ENCODE measurements at regions not wholly inside any gene's neighbourhood (a gene's known extent, or its start where the extent isn't known, plus 50 kb on each side); places are given as distances from the start of the nearest gene placed in this dataset.
"Not testable (repeated sequence)": the region's sequence is repeated elsewhere in the genome, so short reads cannot be mapped to it uniquely, and the experiment has no call there.

GRCh38 chr7:66456431-66456830, 172.2 kb upstream of the KCTD7 start:
- ATAC-seq (ENCODE audit: low read depth); H2AK9ac ChIP-seq (replicated peaks; ENCODE audit: low read depth, low read length, poor library complexity); H3K36me3 ChIP-seq (ENCODE audit: control insufficient read depth, insufficient read depth, low read length); H3K9me1 ChIP-seq (ENCODE audit: insufficient read depth, low read length); H2BK15ac ChIP-seq (ENCODE audit: low read depth, low read length); dilution Hi-C loops (cut with HindIII; ENCODE audit: low sequenced_read_pairs, unreplicated experiment); H3K4ac ChIP-seq (ENCODE audit: low read depth, low read length); H2BK20ac ChIP-seq (ENCODE audit: low read depth, low read length); H4K5ac ChIP-seq (ENCODE audit: low read depth, low read length); H3K27me3 ChIP-seq (ENCODE audit: control insufficient read depth, insufficient read depth, low read length); H2AFZ ChIP-seq (replicated peaks; ENCODE audit: low read length, poor library complexity); H2BK5ac ChIP-seq (ENCODE audit: low read depth, low read length, poor library complexity, severe bottlenecking); H3K4me1 ChIP-seq (ENCODE audit: control insufficient read depth, insufficient read depth, low read length); H4K8ac ChIP-seq (ENCODE audit: low read depth in 2 of 2, low read length in 2 of 2); H4K91ac ChIP-seq (ENCODE audit: insufficient read depth, low read depth, low read length); BruUV-seq (replicated peaks); H2AK5ac ChIP-seq (ENCODE audit: low read depth, low read length); H3K4me3 ChIP-seq (ENCODE audit: insufficient read depth, low read depth, low read length); H3K23ac ChIP-seq (ENCODE audit: low read depth, low read length); intact Hi-C loops (cut with micrococcal nuclease); in situ Hi-C loops (cut with MboI; ENCODE audit: low sequenced_read_pairs); H3K18ac ChIP-seq (ENCODE audit: low read depth, low read length); CTCF ChIA-PET; H3K27ac ChIP-seq (ENCODE audit: insufficient read depth, low read length); H2BK120ac ChIP-seq (ENCODE audit: low read depth, low read length); H3K9me3 ChIP-seq (ENCODE audit: control insufficient read depth, insufficient read depth, low read length); H4K20me1 ChIP-seq (ENCODE audit: insufficient read depth, low read length); H3K56ac ChIP-seq (ENCODE audit: extremely low read depth, insufficient read depth, low read length); DNase-seq; H3K4me2 ChIP-seq (ENCODE audit: low read depth, low read length); H3K9ac ChIP-seq (ENCODE audit: low read depth, low read length); H3K79me1 ChIP-seq (ENCODE audit: low read depth in 1 of 2, low read length in 2 of 2); H3K14ac ChIP-seq (replicated peaks; ENCODE audit: low read depth, low read length): not testable (repeated sequence)
- 80% methylated on average over 1 of the region's 2 CpGs; no CpG with 5 or more reads in 1 of the 2 experiments for WGBS, 2 experiments (ENCODE audit: extremely low coverage in 2 of 2, insufficient read length in 1 of 2)
- POLR2A ChIA-PET (ENCODE audit: unreplicated experiment), result interaction anchor here (0.6 kb wide), 1 partner anchor 40 kb away, joined by 6 read pairs; no protein-coding TSS in a partner anchor

GRCh38 chr7:66458991-66459390, 169.7 kb upstream of the KCTD7 start:
- H3K9me1 ChIP-seq (ENCODE audit: insufficient read depth, low read length); BruUV-seq (replicated peaks); H4K91ac ChIP-seq (ENCODE audit: insufficient read depth, low read depth, low read length); in situ Hi-C loops (cut with MboI; ENCODE audit: low sequenced_read_pairs); intact Hi-C loops (cut with micrococcal nuclease); H4K8ac ChIP-seq (ENCODE audit: low read depth in 2 of 2, low read length in 2 of 2); CTCF ChIA-PET; H3K27me3 ChIP-seq (ENCODE audit: control insufficient read depth, insufficient read depth, low read length); H2BK5ac ChIP-seq (ENCODE audit: low read depth, low read length, poor library complexity, severe bottlenecking); H3K79me1 ChIP-seq (ENCODE audit: low read depth in 1 of 2, low read length in 2 of 2); H3K9me3 ChIP-seq (ENCODE audit: control insufficient read depth, insufficient read depth, low read length); H2AK5ac ChIP-seq (ENCODE audit: low read depth, low read length); H2BK20ac ChIP-seq (ENCODE audit: low read depth, low read length); H3K9ac ChIP-seq (ENCODE audit: low read depth, low read length); H3K27ac ChIP-seq (ENCODE audit: insufficient read depth, low read length); H2AK9ac ChIP-seq (replicated peaks; ENCODE audit: low read depth, low read length, poor library complexity); H4K5ac ChIP-seq (ENCODE audit: low read depth, low read length); H2AFZ ChIP-seq (replicated peaks; ENCODE audit: low read length, poor library complexity); H3K36me3 ChIP-seq (ENCODE audit: control insufficient read depth, insufficient read depth, low read length); ATAC-seq (ENCODE audit: low read depth); H2BK15ac ChIP-seq (ENCODE audit: low read depth, low read length); H3K4me3 ChIP-seq (ENCODE audit: insufficient read depth, low read depth, low read length); H3K23ac ChIP-seq (ENCODE audit: low read depth, low read length); H4K20me1 ChIP-seq (ENCODE audit: insufficient read depth, low read length); H3K4me1 ChIP-seq (ENCODE audit: control insufficient read depth, insufficient read depth, low read length); DNase-seq; H3K4me2 ChIP-seq (ENCODE audit: low read depth, low read length); POLR2A ChIA-PET (ENCODE audit: unreplicated experiment); dilution Hi-C loops (cut with HindIII; ENCODE audit: low sequenced_read_pairs, unreplicated experiment); H3K14ac ChIP-seq (replicated peaks; ENCODE audit: low read depth, low read length); H2BK120ac ChIP-seq (ENCODE audit: low read depth, low read length); H3K4ac ChIP-seq (ENCODE audit: low read depth, low read length); H3K56ac ChIP-seq (ENCODE audit: extremely low read depth, insufficient read depth, low read length); H3K18ac ChIP-seq (ENCODE audit: low read depth, low read length): not testable (repeated sequence)
- WGBS, 2 experiments (ENCODE audit: extremely low coverage in 2 of 2, insufficient read length in 1 of 2), result no CpG with 5 or more reads among the region's 5 CpGs
